ENCODE measurements at regions not wholly inside any gene's neighbourhood (a gene's known extent, or its start where the extent isn't known, plus 50 kb on each side); places are given as distances from the start of the nearest gene placed in this dataset.

DNA sequence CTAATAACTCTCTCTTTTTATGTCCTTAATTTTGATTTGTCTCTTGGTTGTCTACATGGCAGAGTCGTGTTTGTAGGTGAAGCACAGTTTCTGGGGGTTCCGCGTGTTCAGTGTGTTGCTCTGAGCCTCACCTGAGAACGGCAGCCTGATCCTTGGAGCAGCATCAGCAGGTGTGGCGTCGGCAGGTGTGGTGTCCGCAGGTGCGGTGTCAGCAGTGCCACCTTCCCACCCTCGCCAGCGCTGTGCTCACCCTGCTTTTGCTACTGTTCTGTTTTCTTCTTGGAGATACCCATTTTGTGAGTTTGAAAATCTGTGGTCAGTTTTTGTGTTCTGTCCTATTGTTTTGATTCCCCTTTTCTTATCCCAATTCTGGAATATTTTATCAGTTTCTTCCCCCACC, 406.6 kb downstream of the GLRX3 start:
- no peak for DNase-seq
- Histone ChIP-seq H3K79me2 (ENCODE audit: insufficient read depth, low read length) (no peaks in the 10 kb centered on the region), H3K23ac (ENCODE audit: insufficient read length, low read depth, low read length) (no peak overlapping the region)

More for the DNA sequence above, 406.6 kb downstream of the GLRX3 start:
- no peak overlapping the region for H2BK15ac ChIP-seq (ENCODE audit: low read depth, low read length)
- no peaks in the 10 kb centered on the region for H3K23me2 ChIP-seq (ENCODE audit: insufficient read length, low read depth, low read length, poor library complexity, severe bottlenecking)
- no peak overlapping the region for H3K18ac ChIP-seq (ENCODE audit: insufficient read length, low read depth, low read length)
- no peak overlapping the region for H3K56ac ChIP-seq (ENCODE audit: insufficient read length, low read depth, low read length)
- no peak overlapping the region for H2BK12ac ChIP-seq (ENCODE audit: insufficient read length, low read depth, low read length)
- H2AFZ ChIP-seq (ENCODE audit: low read length), result no peak overlapping the region
- no peak overlapping the region for H3K4me2 ChIP-seq (ENCODE audit: insufficient read depth, insufficient read length, low read length)
- no peak overlapping the region for H4K8ac ChIP-seq (replicated peaks; ENCODE audit: insufficient read length, low read depth, low read length)
- WGBS (ENCODE audit: extremely low coverage, insufficient read length, low lambda C conversion rate), result no CpG with 5 or more reads among the region's 10 CpGs
- H3K14ac ChIP-seq (ENCODE audit: insufficient read depth, low read length), result no peak overlapping the region
- H4K91ac ChIP-seq (ENCODE audit: insufficient read length, low read depth, low read length), result no peak overlapping the region
- H3K9ac ChIP-seq (ENCODE audit: extremely low read depth, insufficient read length, low read length), result no peak overlapping the region
- no peaks in the 10 kb centered on the region; the same call in 1 of the 2 replicates for H3K4me1 ChIP-seq (ENCODE audit: insufficient read depth, low read length)
- no peak overlapping the region for H3T11ph ChIP-seq (ENCODE audit: low read length)
- H4K5ac ChIP-seq (ENCODE audit: insufficient read length, low read depth, low read length), result no peak overlapping the region
- no peak overlapping the region for H2BK20ac ChIP-seq (ENCODE audit: low read depth, low read length, poor library complexity, severe bottlenecking)
- H3K27me3 Mint-ChIP-seq (ENCODE audit: low read depth), result peaks cover 10% of the 10 kb centered on the region
- no peak overlapping the region for H2BK5ac ChIP-seq (ENCODE audit: insufficient read length, low read length)
- H2BK120ac ChIP-seq (ENCODE audit: low read depth, low read length, poor library complexity, severe bottlenecking), result no peak overlapping the region
- no peak overlapping the region for H3K27ac ChIP-seq (ENCODE audit: insufficient read length, low read depth, low read length)
- no peak overlapping the region for H2AK5ac ChIP-seq (ENCODE audit: insufficient read length, low read length)
- TF ChIP-seq, protein P1, sequence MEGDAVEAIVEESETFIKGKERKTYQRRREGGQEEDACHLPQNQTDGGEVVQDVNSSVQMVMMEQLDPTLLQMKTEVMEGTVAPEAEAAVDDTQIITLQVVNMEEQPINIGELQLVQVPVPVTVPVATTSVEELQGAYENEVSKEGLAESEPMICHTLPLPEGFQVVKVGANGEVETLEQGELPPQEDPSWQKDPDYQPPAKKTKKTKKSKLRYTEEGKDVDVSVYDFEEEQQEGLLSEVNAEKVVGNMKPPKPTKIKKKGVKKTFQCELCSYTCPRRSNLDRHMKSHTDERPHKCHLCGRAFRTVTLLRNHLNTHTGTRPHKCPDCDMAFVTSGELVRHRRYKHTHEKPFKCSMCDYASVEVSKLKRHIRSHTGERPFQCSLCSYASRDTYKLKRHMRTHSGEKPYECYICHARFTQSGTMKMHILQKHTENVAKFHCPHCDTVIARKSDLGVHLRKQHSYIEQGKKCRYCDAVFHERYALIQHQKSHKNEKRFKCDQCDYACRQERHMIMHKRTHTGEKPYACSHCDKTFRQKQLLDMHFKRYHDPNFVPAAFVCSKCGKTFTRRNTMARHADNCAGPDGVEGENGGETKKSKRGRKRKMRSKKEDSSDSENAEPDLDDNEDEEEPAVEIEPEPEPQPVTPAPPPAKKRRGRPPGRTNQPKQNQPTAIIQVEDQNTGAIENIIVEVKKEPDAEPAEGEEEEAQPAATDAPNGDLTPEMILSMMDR (conservative IDR thresholded peaks at IDR 0.05), result no peak
- no peaks in the 10 kb centered on the region for H3K27me3 ChIP-seq (ENCODE audit: insufficient read depth, low read length)
- no peak overlapping the region for H3K4me3 Mint-ChIP-seq
- H4K20me1 ChIP-seq (ENCODE audit: control insufficient read depth, insufficient read depth, insufficient read length), result no peaks in the 10 kb centered on the region
- no peak overlapping the region for H3K27ac Mint-ChIP-seq
- H3K4ac ChIP-seq (ENCODE audit: low read depth, low read length), result no peak overlapping the region
- H3K9me3 Mint-ChIP-seq, result peaks cover 6% of the 10 kb centered on the region in 2 experiments; a peak in 4 of 5 replicates
- peaks cover 11 to 14% of the 10 kb centered on the region in 2 experiments for H3K4me1 Mint-ChIP-seq
- H3K79me1 ChIP-seq (ENCODE audit: insufficient read depth, low read depth, low read length, poor library complexity, severe bottlenecking), result no peaks in the 10 kb centered on the region
- no peaks in the 10 kb centered on the region for H3K9me3 ChIP-seq (ENCODE audit: control insufficient read depth, low read depth, low read length)
- no peaks in the 10 kb centered on the region for H3K36me3 Mint-ChIP-seq (ENCODE audit: insufficient read depth in 1 of 3, low read depth in 3 of 3)

All from H9 (cell line).